Keratinocyte (primary cell): ENCODE measurements at regions not wholly inside any gene's neighbourhood (a gene's known extent, or its start where the extent isn't known, plus 50 kb on each side); places are given as distances from the start of the nearest gene placed in this dataset.

Experiments
- DNase-seq: peaks from one replicate; pipeline ENCODE4 v3.0.0-alpha.2; 2011; ENCODE audit warnings: low read depth, missing footprints, low spot score
- FAIRE-seq: peaks from 2 replicates; lab custom pipeline; 2011; peaks lifted over from hg19 to GRCh38; lab: Jason Lieb, UNC
- H2AFZ ChIP-seq: 2 replicates; pipeline ENCODE4 v1.6.0; 2012; ENCODE audit warnings: low read length, control low read depth, inconsistent platforms; ENCODE audit not compliant: control insufficient read depth
- H3K27ac ChIP-seq: 2 replicates; pipeline ENCODE4 v1.5.1; 2011; ENCODE audit warnings: low read length; ENCODE audit not compliant: control insufficient read depth, insufficient read depth
- H3K27me3 ChIP-seq: 3 replicates; pipeline ENCODE4 v1.6.0; 2011; ENCODE audit warnings: low read length; ENCODE audit not compliant: control insufficient read depth, insufficient read depth; ENCODE audit errors: extremely low read depth
- H3K36me3 ChIP-seq, 2 experiments: 2 replicates in 1 of 2; 3 replicates in 1 of 2; pipeline ENCODE4 v1.5.1; 2011; ENCODE audit warnings: low read length in 2 of 2, mild to moderate bottlenecking in 1 of 2; ENCODE audit not compliant: control insufficient read depth in 2 of 2, insufficient read depth in 2 of 2; ENCODE audit errors: extremely low read depth in 1 of 2
- H3K4me1 ChIP-seq: 3 replicates; pipeline ENCODE4 v1.5.1; 2011; ENCODE audit warnings: low read length; ENCODE audit not compliant: control insufficient read depth, insufficient read depth; ENCODE audit errors: extremely low read depth
- H3K4me2 ChIP-seq: 3 replicates; pipeline ENCODE4 v1.6.0; 2011; ENCODE audit warnings: low read depth, low read length; ENCODE audit not compliant: control insufficient read depth, insufficient read depth; ENCODE audit errors: extremely low read depth
- H3K4me3 ChIP-seq, 3 experiments: fragments of 200-600 bp in 1 of 3; sonication (generic) in 1 of 3; 2 replicates in 2 of 3; 3 replicates in 1 of 3; pipeline ENCODE4 v1.5.1; 2011 to 2016; ENCODE audit warnings: low read length in 3 of 3, mild to moderate bottlenecking in 3 of 3, control low read depth in 2 of 3, inconsistent platforms in 1 of 3, low read depth in 1 of 3, mixed read lengths in 1 of 3, mixed run types in 1 of 3, moderate library complexity in 1 of 3; ENCODE audit not compliant: control insufficient read depth in 2 of 3, insufficient read depth in 2 of 3; ENCODE audit errors: extremely low read depth in 1 of 3
- H3K79me2 ChIP-seq: 2 replicates; pipeline ENCODE4 v1.6.0; 2012; ENCODE audit warnings: low read length; ENCODE audit not compliant: control insufficient read depth, insufficient read depth
- H3K9ac ChIP-seq: 3 replicates; pipeline ENCODE4 v1.6.0; 2011; ENCODE audit warnings: low read length; ENCODE audit not compliant: control insufficient read depth, insufficient read depth; ENCODE audit errors: extremely low read depth
- H3K9me1 ChIP-seq: 3 replicates; pipeline ENCODE4 v1.6.0; 2011; ENCODE audit warnings: low read length; ENCODE audit not compliant: control insufficient read depth, insufficient read depth; ENCODE audit errors: extremely low read depth
- H3K9me3 ChIP-seq: 2 replicates; pipeline ENCODE4 v1.5.1; 2012; ENCODE audit warnings: low read depth, low read length; ENCODE audit not compliant: control insufficient read depth
- H4K20me1 ChIP-seq: 3 replicates; pipeline ENCODE4 v1.6.0; 2011; ENCODE audit warnings: low read length; ENCODE audit not compliant: control insufficient read depth, insufficient read depth; ENCODE audit errors: extremely low read depth
- CTCF ChIP-seq, 3 experiments: IDR thresholded peaks in 1 of 3; conservative IDR thresholded peaks in 1 of 3; optimal IDR thresholded peaks in 1 of 3; 2 replicates in 2 of 3; 3 replicates in 1 of 3; pipeline versions ENCODE3 to v1.5.1; 2011; ENCODE audit warnings: low read length in 3 of 3, mild to moderate bottlenecking in 3 of 3, moderate library complexity in 2 of 3, control low read depth in 1 of 3, inconsistent platforms in 1 of 3; ENCODE audit not compliant: insufficient read depth in 2 of 3; ENCODE audit errors: extremely low read depth in 1 of 3
- EZH2 ChIP-seq: IDR thresholded peaks from one replicate; pipeline ENCODE4 v1.6.1; 2012; ENCODE audit warnings: inconsistent platforms, mild to moderate bottlenecking, low read length, moderate library complexity
- dilution Hi-C: fragments of 300-500 bp; cut with MboI; formaldehyde crosslinking; loops from one replicate; pipeline ENCODE4 v1.7.0; 2020; ENCODE audit warnings: low sequenced_read_pairs; ENCODE audit not compliant: extremely low pct_ligation_motif_present

- Histone ChIP-seq H3K79me2 (no peaks in the 10 kb centered on the region), H3K9me1 (no peaks in the 10 kb centered on the region), H3K4me2 (no peak overlapping the region), H3K9me3 (no peaks in the 10 kb centered on the region), H3K27ac (no peak overlapping the region), H3K27me3 (peaks cover 12% of the 10 kb centered on the region), H3K4me1 (no peaks in the 10 kb centered on the region), H3K36me3 (no peaks in the 10 kb centered on the region), H3K9ac (no peak overlapping the region), H2AFZ (no peak overlapping the region), H4K20me1 (no peaks in the 10 kb centered on the region), H3K4me3 (no peak overlapping the region)
- FAIRE-seq (no peak), DNase-seq (no peak)
- dilution Hi-C loops, result no loop called here
- no peak for TF ChIP-seq EZH2
- no peak for TF ChIP-seq CTCF (optimal IDR thresholded peaks at IDR 0.05 in 1 of 3, IDR thresholded peaks at IDR 0.05 in 1 of 3, conservative IDR thresholded peaks at IDR 0.05 in 1 of 3; ENCODE audit: extremely low read depth in 1 of 3, insufficient read depth in 2 of 3, low read length in 3 of 3)
These were observed 64.3 kb downstream of the ACKR3 start for GRCh38 chr2:236633775-236634560.

GRCh38 chr2:236636261-236636660, 66.6 kb downstream of the ACKR3 start:
- DNase-seq, result no peak
- H3K27ac ChIP-seq, result no peak overlapping the region
- H3K9me3 ChIP-seq, result peaks cover 8% of the 10 kb centered on the region
- no peak overlapping the region for H2AFZ ChIP-seq
- no peaks in the 10 kb centered on the region for H3K79me2 ChIP-seq
- no peaks in the 10 kb centered on the region for H4K20me1 ChIP-seq
- H3K27me3 ChIP-seq, result peaks cover 12% of the 10 kb centered on the region
- dilution Hi-C loops, result no loop called here
- H3K36me3 ChIP-seq, result no peaks in the 10 kb centered on the region
- TF ChIP-seq CTCF (optimal IDR thresholded peaks at IDR 0.05 in 1 of 3, IDR thresholded peaks at IDR 0.05 in 1 of 3, conservative IDR thresholded peaks at IDR 0.05 in 1 of 3; ENCODE audit: extremely low read depth in 1 of 3, insufficient read depth in 2 of 3, low read length in 3 of 3) (no peak), EZH2 (no peak)
- H3K9me1 ChIP-seq, result no peaks in the 10 kb centered on the region
- no peak overlapping the region for H3K4me2 ChIP-seq
- H3K9ac ChIP-seq, result no peak overlapping the region
- no peak overlapping the region for H3K4me3 ChIP-seq
- FAIRE-seq, result no peak
- no peaks in the 10 kb centered on the region for H3K4me1 ChIP-seq
